Fibroblast of lung (primary cell): ENCODE measurements at regions not wholly inside any gene's neighbourhood (a gene's known extent, or its start where the extent isn't known, plus 50 kb on each side); places are given as distances from the start of the nearest gene placed in this dataset.

Source experiments
- DNase-seq, 2 donors: peaks; one replicate each; pipeline versions ENCODE4 v3.0.0 to v3.0.0-alpha.2; 2010; ENCODE audit warnings: low read depth in 2 of 2
- H2AFZ ChIP-seq: 2 replicates; pipeline ENCODE4 v1.5.1; 2012; ENCODE audit warnings: low read length, control low read depth, inconsistent platforms
- H3K27ac ChIP-seq: 2 replicates; pipeline ENCODE4 v1.5.1; 2011; ENCODE audit warnings: low read length, control low read depth; ENCODE audit not compliant: insufficient read depth
- H3K27me3 ChIP-seq: 2 replicates; pipeline ENCODE4 v1.5.1; 2011; ENCODE audit warnings: mild to moderate bottlenecking, low read length; ENCODE audit not compliant: control insufficient read depth, insufficient read depth
- H3K36me3 ChIP-seq: 2 replicates; pipeline ENCODE4 v1.5.1; 2011; ENCODE audit warnings: low read length; ENCODE audit not compliant: control insufficient read depth, insufficient read depth
- H3K4me1 ChIP-seq: 2 replicates; pipeline ENCODE4 v1.5.1; 2011; ENCODE audit warnings: low read length; ENCODE audit not compliant: control insufficient read depth, insufficient read depth; ENCODE audit errors: extremely low read depth
- H3K4me2 ChIP-seq: 2 replicates; pipeline ENCODE4 v1.5.1; 2011; ENCODE audit warnings: low read length, control low read depth; ENCODE audit not compliant: insufficient read depth; ENCODE audit errors: extremely low read depth
- H3K4me3 ChIP-seq, 4 experiments: fragments of 200-600 bp in 1 of 4; sonication (generic) in 1 of 4; replicated peaks in 1 of 4; 2 replicates each; pipeline ENCODE4 v1.5.1; 2011 to 2016; ENCODE audit warnings: low read length in 4 of 4, low read depth in 3 of 4, mild to moderate bottlenecking in 3 of 4, control low read depth in 2 of 4, inconsistent platforms in 1 of 4, mixed read lengths in 1 of 4; ENCODE audit not compliant: insufficient read depth in 1 of 4; ENCODE audit errors: control extremely low read depth in 1 of 4
- H3K79me2 ChIP-seq: 2 replicates; pipeline ENCODE4 v1.5.1; 2012; ENCODE audit warnings: mild to moderate bottlenecking, low read length, inconsistent platforms; ENCODE audit not compliant: control insufficient read depth, insufficient read depth
- H3K9ac ChIP-seq: 2 replicates; pipeline ENCODE4 v1.5.1; 2011; ENCODE audit warnings: mild to moderate bottlenecking, low read length, control low read depth; ENCODE audit not compliant: insufficient read depth
- H3K9me3 ChIP-seq: 2 replicates; pipeline ENCODE4 v1.5.1; 2012; ENCODE audit warnings: low read depth, low read length; ENCODE audit not compliant: control insufficient read depth, insufficient read depth
- H4K20me1 ChIP-seq: 2 replicates; pipeline ENCODE4 v1.5.1; 2011; ENCODE audit warnings: low read length; ENCODE audit not compliant: control insufficient read depth, insufficient read depth; ENCODE audit errors: extremely low read depth
- EZH2 ChIP-seq: IDR thresholded peaks from 2 replicates; pipeline ENCODE4 v1.5.1; 2012; ENCODE audit warnings: low read length, control low read depth, mild to moderate bottlenecking; ENCODE audit errors: missing control alignments
- TF ChIP-seq, protein P1 (sequence below), 2 donors: IDR thresholded peaks in 1 of 2; conservative IDR thresholded peaks in 1 of 2; 1 replicate in 1 of 2; 2 replicates in 1 of 2; pipeline ENCODE4 v1.5.1; 2011 to 2012; ENCODE audit warnings: low read length in 2 of 2, control low read depth in 1 of 2, inconsistent platforms in 1 of 2, low read depth in 1 of 2, mild to moderate bottlenecking in 1 of 2

DNA sequence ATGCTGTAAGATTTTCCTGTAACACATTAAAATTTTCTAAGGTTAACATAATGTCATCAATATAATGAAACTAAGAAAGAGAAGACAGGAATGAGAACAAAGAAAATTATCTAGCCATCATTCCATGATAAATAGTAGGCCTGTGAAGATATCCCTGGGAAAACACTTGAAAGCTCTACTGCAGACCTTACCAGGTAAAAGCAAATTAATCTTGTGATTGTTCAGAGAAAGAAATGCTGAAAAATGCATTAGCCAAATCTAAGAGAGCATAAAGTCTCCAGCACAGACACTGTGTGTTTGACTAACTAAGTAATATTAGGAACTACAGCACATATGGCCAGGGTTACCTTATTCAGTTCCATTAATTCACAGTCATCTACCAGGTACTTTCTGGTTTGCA, 628.3 kb upstream of the GRAMD2B start:
- Histone ChIP-seq H3K4me3 (no peak overlapping the region), H3K27me3 (no peaks in the 10 kb centered on the region), H4K20me1 (no peaks in the 10 kb centered on the region), H3K79me2 (no peaks in the 10 kb centered on the region), H3K4me2 (no peak overlapping the region), H3K9ac (no peak overlapping the region), H3K4me1 (no peaks in the 10 kb centered on the region), H2AFZ (no peak overlapping the region), H3K36me3 (no peaks in the 10 kb centered on the region), H3K27ac (no peak overlapping the region), H3K9me3 (no peaks in the 10 kb centered on the region)
- DNase-seq: no peak
- TF ChIP-seq, protein P1, sequence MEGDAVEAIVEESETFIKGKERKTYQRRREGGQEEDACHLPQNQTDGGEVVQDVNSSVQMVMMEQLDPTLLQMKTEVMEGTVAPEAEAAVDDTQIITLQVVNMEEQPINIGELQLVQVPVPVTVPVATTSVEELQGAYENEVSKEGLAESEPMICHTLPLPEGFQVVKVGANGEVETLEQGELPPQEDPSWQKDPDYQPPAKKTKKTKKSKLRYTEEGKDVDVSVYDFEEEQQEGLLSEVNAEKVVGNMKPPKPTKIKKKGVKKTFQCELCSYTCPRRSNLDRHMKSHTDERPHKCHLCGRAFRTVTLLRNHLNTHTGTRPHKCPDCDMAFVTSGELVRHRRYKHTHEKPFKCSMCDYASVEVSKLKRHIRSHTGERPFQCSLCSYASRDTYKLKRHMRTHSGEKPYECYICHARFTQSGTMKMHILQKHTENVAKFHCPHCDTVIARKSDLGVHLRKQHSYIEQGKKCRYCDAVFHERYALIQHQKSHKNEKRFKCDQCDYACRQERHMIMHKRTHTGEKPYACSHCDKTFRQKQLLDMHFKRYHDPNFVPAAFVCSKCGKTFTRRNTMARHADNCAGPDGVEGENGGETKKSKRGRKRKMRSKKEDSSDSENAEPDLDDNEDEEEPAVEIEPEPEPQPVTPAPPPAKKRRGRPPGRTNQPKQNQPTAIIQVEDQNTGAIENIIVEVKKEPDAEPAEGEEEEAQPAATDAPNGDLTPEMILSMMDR (conservative IDR thresholded peaks at IDR 0.05 in 1 of 2, IDR thresholded peaks at IDR 0.05 in 1 of 2; ENCODE audit: low read depth in 1 of 2, low read length in 2 of 2): no peak
- no peak for TF ChIP-seq EZH2

DNA sequence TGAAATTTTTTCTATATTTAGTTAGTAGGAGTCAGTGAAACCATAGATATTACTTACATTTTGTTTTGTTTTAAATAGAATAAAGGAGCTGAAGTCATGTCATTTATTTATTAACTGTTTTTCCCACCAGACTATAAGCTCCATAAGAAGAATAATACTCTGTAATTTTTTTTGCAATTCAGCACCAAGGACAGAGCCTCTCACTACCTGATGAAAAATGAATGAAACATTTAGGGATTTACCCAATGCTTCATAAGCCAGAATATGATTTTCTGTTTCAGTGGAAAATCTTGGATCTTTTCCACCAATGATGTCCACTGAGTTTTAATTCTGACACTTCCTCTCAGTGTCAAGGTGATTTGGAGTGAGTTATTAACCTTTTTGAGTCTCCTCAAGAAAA, 624.9 kb upstream of the GRAMD2B start:
- no peak overlapping the region for H3K9ac ChIP-seq
- H3K4me2 ChIP-seq: no peak overlapping the region

DNA sequence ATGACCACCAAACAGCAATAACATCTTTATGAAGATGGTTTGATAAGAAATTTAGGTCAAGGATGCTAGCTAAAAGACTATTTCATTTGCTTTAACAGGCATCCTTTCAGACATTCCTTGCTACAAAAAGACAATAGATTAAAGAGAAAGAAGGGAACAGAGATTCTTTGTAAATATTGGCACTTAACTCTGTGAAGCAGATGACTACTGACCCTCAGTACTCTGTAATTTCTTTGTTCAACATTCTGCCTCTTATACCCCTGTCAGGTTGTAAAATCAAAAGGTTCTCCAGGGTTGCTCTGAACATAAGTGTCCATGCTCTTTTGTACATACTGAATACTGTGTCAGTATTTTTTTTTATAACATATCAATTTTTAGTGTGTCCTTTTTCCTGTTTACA, 610.6 kb upstream of the GRAMD2B start:
- no peak for DNase-seq
- Histone ChIP-seq H3K36me3 (no peaks in the 10 kb centered on the region), H3K27ac (no peak overlapping the region), H3K9me3 (no peaks in the 10 kb centered on the region), H3K9ac (no peak overlapping the region), H2AFZ (no peak overlapping the region), H3K4me1 (no peaks in the 10 kb centered on the region), H3K4me2 (no peak overlapping the region), H4K20me1 (no peaks in the 10 kb centered on the region), H3K79me2 (no peaks in the 10 kb centered on the region), H3K27me3 (no peaks in the 10 kb centered on the region), H3K4me3 (no peak overlapping the region)
- TF ChIP-seq EZH2: no peak
- TF ChIP-seq, protein P1 (conservative IDR thresholded peaks at IDR 0.05 in 1 of 2, IDR thresholded peaks at IDR 0.05 in 1 of 2; ENCODE audit: low read depth in 1 of 2, low read length in 2 of 2): no peak

More for the DNA sequence above, 624.9 kb upstream of the GRAMD2B start:
- Histone ChIP-seq H2AFZ (no peak overlapping the region), H3K36me3 (no peaks in the 10 kb centered on the region), H3K9me3 (no peaks in the 10 kb centered on the region), H4K20me1 (no peaks in the 10 kb centered on the region), H3K27ac (no peak overlapping the region), H3K4me3 (no peak overlapping the region), H3K79me2 (no peaks in the 10 kb centered on the region), H3K4me1 (no peaks in the 10 kb centered on the region), H3K27me3 (no peaks in the 10 kb centered on the region)
- no peak for TF ChIP-seq EZH2
- TF ChIP-seq, protein P1 (conservative IDR thresholded peaks at IDR 0.05 in 1 of 2, IDR thresholded peaks at IDR 0.05 in 1 of 2; ENCODE audit: low read depth in 1 of 2, low read length in 2 of 2): no peak
- DNase-seq: peak; percentile 42 to 65
